Suprapubic skin (tissue), 3 donors: ENCODE measurements at regions not wholly inside any gene's neighbourhood (a gene's known extent, or its start where the extent isn't known, plus 50 kb on each side); places are given as distances from the start of the nearest gene placed in this dataset.

Experiments used
- CTCF ChIP-seq, 2 donors: fragments of 200-600 bp in 1 of 2; fragments of 450-650 bp in 1 of 2; sonication (generic) in 1 of 2; IDR thresholded peaks; one replicate each; pipeline ENCODE4 v1.5.1; 2016 to 2019; ENCODE audit warnings: antibody characterized with exemption in 2 of 2, mild to moderate bottlenecking in 1 of 2, moderate library complexity in 1 of 2
- EP300 ChIP-seq: sonication (generic); formaldehyde crosslinking; IDR thresholded peaks from one replicate; pipeline ENCODE4 v1.6.1; 2017; ENCODE audit warnings: antibody characterized with exemption

GRCh38 chr14:48435221-48435620 lies 759.8 kb upstream of the MDGA2 start:
- TF ChIP-seq CTCF (IDR thresholded peaks at IDR 0.05) (no peak), EP300 (no peak)
